Kidney epithelial cell (primary cell): ENCODE measurements at regions not wholly inside any gene's neighbourhood (a gene's known extent, or its start where the extent isn't known, plus 50 kb on each side); places are given as distances from the start of the nearest gene placed in this dataset.

Experiments
- DNase-seq: peaks from one replicate; pipeline ENCODE4 v3.0.0-alpha.2; 2010; ENCODE audit warnings: low read depth
- H3K27me3 ChIP-seq: 2 replicates; pipeline ENCODE4 v1.6.0; 2011; ENCODE audit warnings: low read length; ENCODE audit not compliant: control insufficient read depth, insufficient read depth
- H3K36me3 ChIP-seq: 2 replicates; pipeline ENCODE4 v1.5.1; 2011; ENCODE audit warnings: low read length; ENCODE audit not compliant: control insufficient read depth, insufficient read depth
- H3K4me3 ChIP-seq: 2 replicates; pipeline ENCODE4 v1.5.1; 2011; ENCODE audit warnings: low read depth, mild to moderate bottlenecking, control low read depth, low read length
- CTCF ChIP-seq: IDR thresholded peaks from 2 replicates; pipeline ENCODE4 v1.5.1; 2011; ENCODE audit warnings: mild to moderate bottlenecking, moderate library complexity, low read length, control low read depth, inconsistent platforms; ENCODE audit not compliant: insufficient read depth, poor library complexity, severe bottlenecking

GRCh38 chrX:111006116-111006515 is 89.9 kb upstream of the PAK3 start:
- Histone ChIP-seq H3K36me3 (no peaks in the 10 kb centered on the region), H3K4me3 (no peak overlapping the region), H3K27me3 (peaks cover 2% of the 10 kb centered on the region)
- DNase-seq: no peak
- no peak for TF ChIP-seq CTCF

- no peak for TF ChIP-seq CTCF
- Histone ChIP-seq H3K36me3 (no peaks in the 10 kb centered on the region), H3K4me3 (no peak overlapping the region), H3K27me3 (peaks cover 2% of the 10 kb centered on the region)
- no peak for DNase-seq
These were observed 90.8 kb upstream of the PAK3 start for GRCh38 chrX:111005166-111005565.

- no peak for DNase-seq
- no peak for TF ChIP-seq CTCF
- Histone ChIP-seq H3K36me3 (no peaks in the 10 kb centered on the region), H3K4me3 (no peak overlapping the region), H3K27me3 (peaks cover 2% of the 10 kb centered on the region)
These were observed 92.9 kb upstream of the PAK3 start for GRCh38 chrX:111003118-111003517.

- Histone ChIP-seq H3K27me3 (no peaks in the 10 kb centered on the region), H3K4me3 (no peak overlapping the region), H3K36me3 (no peaks in the 10 kb centered on the region)
- peak; percentile 62 for TF ChIP-seq CTCF
- DNase-seq: no peak
These were observed 103.4 kb upstream of the PAK3 start for GRCh38 chrX:110992611-110993010.

DNA sequence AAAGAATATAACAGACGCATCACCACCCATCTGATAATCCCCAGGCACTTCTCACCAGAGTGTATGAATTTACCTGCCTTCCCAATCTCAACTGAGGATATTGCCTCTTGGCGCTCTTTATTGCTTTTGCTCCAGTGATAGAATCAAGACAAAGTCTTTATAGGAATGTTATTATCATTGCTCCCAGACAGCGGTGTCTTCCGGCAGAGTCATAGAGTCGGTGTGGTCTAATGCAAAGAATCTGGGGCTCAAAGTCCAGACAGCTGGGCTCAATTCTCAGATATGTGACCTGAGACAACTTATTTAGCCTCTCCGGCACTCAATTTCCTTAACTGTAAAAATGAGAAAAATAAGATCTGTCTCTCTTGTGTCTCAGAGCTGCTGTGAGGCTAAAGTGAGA is 106.1 kb upstream of the PAK3 start:
- Histone ChIP-seq H3K4me3 (no peak overlapping the region), H3K27me3 (peaks cover 3% of the 10 kb centered on the region), H3K36me3 (no peaks in the 10 kb centered on the region)
- no peak for TF ChIP-seq CTCF
- no peak for DNase-seq

DNA sequence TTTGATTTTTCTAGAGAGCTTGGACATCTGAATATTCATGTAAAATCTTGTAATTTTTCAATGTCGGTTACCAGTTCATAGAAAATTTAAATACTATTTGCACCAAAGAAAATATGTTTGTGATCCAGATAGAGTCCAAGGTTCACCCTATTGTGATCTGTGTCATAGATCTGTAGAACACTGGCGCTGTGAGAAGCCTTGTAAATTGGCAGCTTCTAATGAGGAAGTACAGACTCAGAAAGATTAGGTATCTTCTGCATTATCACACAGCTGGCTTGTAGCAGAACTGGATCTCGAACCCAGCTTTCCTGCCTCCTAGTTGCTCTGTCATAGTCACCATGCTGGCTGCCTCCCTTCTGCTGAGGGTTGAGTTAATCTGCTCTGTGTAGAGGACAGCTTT is 106.5 kb upstream of the PAK3 start:
- Histone ChIP-seq H3K27me3 (peaks cover 3% of the 10 kb centered on the region), H3K36me3 (no peaks in the 10 kb centered on the region), H3K4me3 (no peak overlapping the region)
- no peak for TF ChIP-seq CTCF
- DNase-seq: no peak
